Progenitor cell of endocrine pancreas (in vitro differentiated cells): ENCODE measurements at regions not wholly inside any gene's neighbourhood (a gene's known extent, or its start where the extent isn't known, plus 50 kb on each side); places are given as distances from the start of the nearest gene placed in this dataset.

ENCODE experiments used
- DNase-seq: peaks from one replicate; pipeline ENCODE4 v3.0.0; 2021; ENCODE audit warnings: low spot score; ENCODE audit not compliant: unreplicated experiment
- H3K27ac Mint-ChIP-seq: 2 replicates; pipeline ENCODE4 v1.8.0; 2021; ENCODE audit warnings: mild to moderate bottlenecking, moderate library complexity, mixed read lengths
- H3K27me3 Mint-ChIP-seq: 2 replicates; pipeline ENCODE4 v1.8.0; 2021; ENCODE audit warnings: mixed read lengths
- H3K36me3 Mint-ChIP-seq: 2 replicates; pipeline ENCODE4 v1.8.0; 2022; ENCODE audit warnings: mixed read lengths; ENCODE audit not compliant: insufficient read depth
- H3K4me1 Mint-ChIP-seq: 2 replicates; pipeline ENCODE4 v1.8.0; 2021; ENCODE audit warnings: low read depth, mixed read lengths
- H3K4me3 Mint-ChIP-seq: 2 replicates; pipeline ENCODE4 v1.8.0; 2021; ENCODE audit warnings: low read depth, mild to moderate bottlenecking, moderate library complexity, mixed read lengths
- H3K9me3 Mint-ChIP-seq: 2 replicates; pipeline ENCODE4 v1.8.0; 2021; ENCODE audit warnings: low read depth, mixed read lengths
- TF ChIP-seq, protein P1 (sequence below): fragments of 200-600 bp; sonication (generic); IDR thresholded peaks from one replicate; pipeline ENCODE4 v1.5.0; 2021; ENCODE audit warnings: antibody characterized with exemption, mild to moderate bottlenecking; ENCODE audit not compliant: unreplicated experiment

DNA sequence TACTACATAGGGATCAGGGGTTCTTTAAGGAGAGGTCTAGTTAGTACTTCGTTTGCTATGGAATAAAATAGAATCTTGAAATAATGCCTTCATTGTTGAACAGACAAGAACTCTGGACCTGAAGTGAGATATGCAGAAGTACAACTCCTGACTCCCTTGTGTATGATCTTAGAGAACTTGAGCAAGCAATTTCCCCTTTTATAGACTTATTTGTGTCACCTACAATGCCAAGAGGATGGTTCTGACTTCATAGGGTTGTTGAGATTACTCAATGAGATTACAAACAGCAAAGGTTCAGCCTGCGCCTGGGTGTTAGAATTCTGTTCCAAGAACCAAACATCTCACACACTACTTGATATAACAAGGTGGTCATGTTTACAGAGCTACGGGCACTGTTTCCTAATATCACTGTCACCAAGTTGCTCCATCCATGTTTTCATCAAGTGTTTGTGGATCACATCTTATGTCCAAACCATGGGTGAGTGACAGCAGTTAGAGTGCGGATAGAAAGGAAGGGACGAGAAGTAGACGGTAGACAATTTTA lies 76.7 kb upstream of the ADAMTS9 start:
- H3K9me3 Mint-ChIP-seq: no peaks in the 10 kb centered on the region
- H3K27ac Mint-ChIP-seq: no peak overlapping the region
- no peaks in the 10 kb centered on the region for H3K27me3 Mint-ChIP-seq
- no peaks in the 10 kb centered on the region for H3K36me3 Mint-ChIP-seq
- no peak overlapping the region for H3K4me3 Mint-ChIP-seq
- no peak for DNase-seq
- H3K4me1 Mint-ChIP-seq: peaks cover 22% of the 10 kb centered on the region
- TF ChIP-seq, protein P1, sequence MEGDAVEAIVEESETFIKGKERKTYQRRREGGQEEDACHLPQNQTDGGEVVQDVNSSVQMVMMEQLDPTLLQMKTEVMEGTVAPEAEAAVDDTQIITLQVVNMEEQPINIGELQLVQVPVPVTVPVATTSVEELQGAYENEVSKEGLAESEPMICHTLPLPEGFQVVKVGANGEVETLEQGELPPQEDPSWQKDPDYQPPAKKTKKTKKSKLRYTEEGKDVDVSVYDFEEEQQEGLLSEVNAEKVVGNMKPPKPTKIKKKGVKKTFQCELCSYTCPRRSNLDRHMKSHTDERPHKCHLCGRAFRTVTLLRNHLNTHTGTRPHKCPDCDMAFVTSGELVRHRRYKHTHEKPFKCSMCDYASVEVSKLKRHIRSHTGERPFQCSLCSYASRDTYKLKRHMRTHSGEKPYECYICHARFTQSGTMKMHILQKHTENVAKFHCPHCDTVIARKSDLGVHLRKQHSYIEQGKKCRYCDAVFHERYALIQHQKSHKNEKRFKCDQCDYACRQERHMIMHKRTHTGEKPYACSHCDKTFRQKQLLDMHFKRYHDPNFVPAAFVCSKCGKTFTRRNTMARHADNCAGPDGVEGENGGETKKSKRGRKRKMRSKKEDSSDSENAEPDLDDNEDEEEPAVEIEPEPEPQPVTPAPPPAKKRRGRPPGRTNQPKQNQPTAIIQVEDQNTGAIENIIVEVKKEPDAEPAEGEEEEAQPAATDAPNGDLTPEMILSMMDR: no peak

DNA sequence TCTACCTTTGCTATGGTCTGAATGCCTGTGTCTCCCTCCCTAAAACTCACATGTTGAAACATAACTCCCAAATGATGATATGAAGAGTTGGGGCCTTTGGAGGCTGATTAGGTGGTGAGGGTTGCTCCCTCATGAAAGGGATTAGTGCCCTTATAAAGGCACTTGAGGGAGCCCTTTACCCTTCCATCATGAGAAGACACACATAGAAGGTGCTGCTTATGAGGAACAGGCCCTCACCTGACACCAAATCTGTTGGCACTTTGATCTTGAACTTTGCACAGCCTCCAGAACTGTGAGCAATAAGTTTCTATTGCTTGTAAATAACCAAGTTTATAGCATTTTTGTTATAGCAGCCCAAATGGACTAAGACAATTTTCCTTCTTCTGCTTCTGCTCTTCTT lies 76.2 kb upstream of the ADAMTS9 start:
- Mint-ChIP-seq H3K36me3 (no peaks in the 10 kb centered on the region), H3K27ac (no peak overlapping the region), H3K27me3 (no peaks in the 10 kb centered on the region), H3K4me1 (peaks cover 22% of the 10 kb centered on the region), H3K4me3 (no peak overlapping the region), H3K9me3 (no peaks in the 10 kb centered on the region)
- DNase-seq: no peak
- TF ChIP-seq, protein P1: no peak

GRCh38 chr3:64761729-64762128 lies 73.9 kb upstream of the ADAMTS9 start:
- no peak overlapping the region for H3K4me3 Mint-ChIP-seq
- H3K9me3 Mint-ChIP-seq: no peaks in the 10 kb centered on the region
- H3K27ac Mint-ChIP-seq: no peak overlapping the region
- no peaks in the 10 kb centered on the region for H3K27me3 Mint-ChIP-seq
- peaks cover 22% of the 10 kb centered on the region for H3K4me1 Mint-ChIP-seq
- H3K36me3 Mint-ChIP-seq: no peaks in the 10 kb centered on the region
- no peak for DNase-seq
- TF ChIP-seq, protein P1: no peak

DNA sequence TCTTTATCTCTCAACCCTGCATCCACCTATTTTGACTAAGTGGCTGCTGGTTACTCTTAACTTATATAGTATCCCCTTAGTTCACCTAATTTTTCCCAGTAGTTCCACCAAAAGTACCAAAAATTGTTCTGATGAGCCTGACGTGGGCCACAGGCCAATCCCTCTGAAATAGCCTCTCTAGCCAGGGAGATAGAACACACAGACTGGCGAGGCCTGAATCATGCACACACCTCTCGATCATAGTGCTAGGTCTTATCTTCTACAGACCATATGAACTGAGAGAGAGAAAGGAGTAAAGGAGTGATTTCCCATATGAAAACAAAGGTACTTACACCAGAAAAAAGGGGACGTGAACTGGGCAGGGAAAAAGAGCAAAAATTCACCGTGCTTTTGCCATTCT lies 72.5 kb upstream of the ADAMTS9 start:
- TF ChIP-seq, protein P1: no peak
- no peak for DNase-seq
- Mint-ChIP-seq H3K27me3 (no peaks in the 10 kb centered on the region), H3K4me3 (no peak overlapping the region), H3K9me3 (peaks cover 3% of the 10 kb centered on the region), H3K4me1 (peaks cover 14% of the 10 kb centered on the region), H3K27ac (no peak overlapping the region), H3K36me3 (no peaks in the 10 kb centered on the region)

GRCh38 chr3:64759811-64760210 lies 72.0 kb upstream of the ADAMTS9 start:
- peaks cover 3% of the 10 kb centered on the region for H3K9me3 Mint-ChIP-seq
- no peaks in the 10 kb centered on the region for H3K27me3 Mint-ChIP-seq
- TF ChIP-seq, protein P1: no peak
- no peak for DNase-seq
- H3K4me3 Mint-ChIP-seq: no peak overlapping the region
- H3K4me1 Mint-ChIP-seq: peaks cover 10% of the 10 kb centered on the region
- no peak overlapping the region for H3K27ac Mint-ChIP-seq
- H3K36me3 Mint-ChIP-seq: no peaks in the 10 kb centered on the region
